OCI-LY1 (cell line): ENCODE measurements at regions not wholly inside any gene's neighbourhood (a gene's known extent, or its start where the extent isn't known, plus 50 kb on each side); places are given as distances from the start of the nearest gene placed in this dataset.

Experiments
- CTCF ChIP-seq: fragments of 200-600 bp; sonication (generic), shearing (Covaris generic); IDR thresholded peaks from 2 replicates; pipeline ENCODE4 v1.5.1; 2017; ENCODE audit warnings: mild to moderate bottlenecking, antibody characterized with exemption, low read length, moderate library complexity, mixed read lengths
- EZH2 ChIP-seq: fragments of 200-600 bp; sonication (generic), shearing (Covaris generic); IDR thresholded peaks from 2 replicates; pipeline ENCODE4 v1.8.0; 2017; ENCODE audit warnings: borderline replicate concordance, mixed run types, mild to moderate bottlenecking, antibody characterized with exemption, low read length, moderate library complexity, mixed read lengths

- TF ChIP-seq CTCF (peak; percentile 88), EZH2 (no peak)
These were observed 53.7 kb upstream of the MBIP start for GRCh38 chr14:36373982-36374673.
